GM12878 (cell line): ENCODE measurements at regions not wholly inside any gene's neighbourhood (a gene's known extent, or its start where the extent isn't known, plus 50 kb on each side); places are given as distances from the start of the nearest gene placed in this dataset.

ENCODE experiments used
- ATAC-seq: fragments of 200-7000 bp; cut with Tn5 transposase; 3 replicates; pipeline ENCODE4 v1.9.1; 2020; ENCODE audit warnings: mild to moderate bottlenecking, moderate library complexity
- BruUV-seq: library from RNA; stranded (reverse); fragments of 400-500 nt; replicated peaks from 2 replicates; lab custom pipeline; 2021; lab: Mats Ljungman, UMichigan
- CTCF ChIA-PET: fragments of 300-600 bp; sonication (Branson Sonifier 250); formaldehyde crosslinking; extraction: SDS; loops from one replicate; lab custom pipeline; 2021; ENCODE audit warnings: inconsistent platforms; lab: Yijun Ruan, JAX
- POLR2A ChIA-PET: fragments of 350-600 bp; formaldehyde crosslinking; extraction: SDS; loops from one replicate; lab custom pipeline; 2021; ENCODE audit warnings: inconsistent platforms; lab: Charles Lee
- RAD21 ChIA-PET: fragments of 300-600 bp; sonication (Branson Sonifier 250); formaldehyde crosslinking; loops from one replicate; lab custom pipeline; 2023; ENCODE audit warnings: antibody characterized with exemption; ENCODE audit not compliant: unreplicated experiment; lab: Charles Lee
- SMC1A ChIA-PET: fragments of 300-600 bp; sonication (Branson Sonifier 250); formaldehyde crosslinking; loops from one replicate; lab custom pipeline; 2023; ENCODE audit not compliant: unreplicated experiment, uncharacterized antibody; lab: Charles Lee
- DNase-seq: peaks from one replicate; pipeline ENCODE4 v3.0.0-alpha.2; 2011; ENCODE audit warnings: low read depth, low spot score
- FAIRE-seq: peaks from 3 replicates; lab custom pipeline; 2011; peaks lifted over from hg19 to GRCh38; lab: Jason Lieb, UNC
- H2AFZ ChIP-seq: 2 replicates; pipeline ENCODE4 v1.6.0; 2011; ENCODE audit warnings: low read depth, low read length, control low read depth; ENCODE audit not compliant: control insufficient read depth
- H3K27ac ChIP-seq: 2 replicates; pipeline ENCODE4 v1.5.1; 2011; ENCODE audit warnings: control low read depth; ENCODE audit not compliant: control insufficient read depth, insufficient read depth
- H3K27me3 ChIP-seq, 2 experiments: replicated peaks in 1 of 2; 2 replicates each; pipeline versions ENCODE4 v1.6.0 to v1.6.1; 2011; ENCODE audit warnings: low read length in 1 of 2; ENCODE audit not compliant: control insufficient read depth in 2 of 2, insufficient read depth in 2 of 2
- H3K36me3 ChIP-seq, 2 experiments: 2 replicates each; pipeline ENCODE4 v1.5.1; 2011; ENCODE audit warnings: low read length in 1 of 2; ENCODE audit not compliant: control insufficient read depth in 2 of 2, insufficient read depth in 2 of 2
- H3K4me1 ChIP-seq: 2 replicates; pipeline ENCODE4 v1.6.1; 2011; ENCODE audit warnings: mild to moderate bottlenecking, low read length, moderate library complexity, mixed read lengths; ENCODE audit not compliant: control insufficient read depth, insufficient read depth
- H3K4me2 ChIP-seq: 2 replicates; pipeline ENCODE4 v1.6.0; 2011; ENCODE audit warnings: control low read depth; ENCODE audit not compliant: control insufficient read depth, insufficient read depth
- H3K4me3 ChIP-seq: fragments of 200-600 bp; sonication (generic); 2 replicates; pipeline ENCODE4 v1.5.1; 2016
- H3K79me2 ChIP-seq: 2 replicates; pipeline ENCODE4 v1.6.0; 2011; ENCODE audit warnings: low read length; ENCODE audit not compliant: control insufficient read depth, insufficient read depth
- H3K9ac ChIP-seq: 2 replicates; pipeline ENCODE4 v1.8.0; 2011; ENCODE audit warnings: low read length, control low read depth, mixed read lengths; ENCODE audit not compliant: control insufficient read depth, insufficient read depth
- H3K9me3 ChIP-seq: replicated peaks from 3 replicates; pipeline ENCODE4 v1.5.1; 2011; ENCODE audit warnings: mild to moderate bottlenecking, low read length; ENCODE audit not compliant: control insufficient read depth, insufficient read depth
- H4K20me1 ChIP-seq: 2 replicates; pipeline ENCODE4 v1.6.0; 2011; ENCODE audit not compliant: control insufficient read depth, insufficient read depth
- ATF3 ChIP-seq: IDR thresholded peaks from 2 replicates; pipeline ENCODE4 v1.6.1; 2011; ENCODE audit warnings: low read depth, mild to moderate bottlenecking, low read length, moderate library complexity, borderline replicate concordance; ENCODE audit errors: extremely low read depth
- BACH1 ChIP-seq: fragments of 450-650 bp; IDR thresholded peaks from 2 replicates; pipeline ENCODE4 v1.6.1; 2017; ENCODE audit warnings: mild to moderate bottlenecking, borderline replicate concordance
- CEBPB ChIP-seq, 2 experiments: fragments of 150-350 bp in 1 of 2; IDR thresholded peaks; 2 replicates each; pipeline ENCODE4 v1.6.1; 2012 to 2014; ENCODE audit warnings: low read depth in 2 of 2, low read length in 2 of 2, borderline replicate concordance in 1 of 2, inconsistent platforms in 1 of 2
- ESRRA ChIP-seq: IDR thresholded peaks from 2 replicates; pipeline ENCODE4 v1.6.1; 2012; ENCODE audit warnings: mild to moderate bottlenecking, low read length, improper control_type of control experiment
- FOXM1 ChIP-seq: IDR thresholded peaks from 2 replicates; pipeline ENCODE4 v1.6.1; 2012; ENCODE audit warnings: low read depth, mild to moderate bottlenecking, inconsistent platforms, low read length, moderate library complexity
- GATAD2B ChIP-seq: fragments of 450-650 bp; conservative IDR thresholded peaks from 2 replicates; pipeline ENCODE4 v1.6.1; 2017; ENCODE audit warnings: low read depth, mild to moderate bottlenecking, moderate library complexity
- IRF5 ChIP-seq: fragments of 450-650 bp; IDR thresholded peaks from 2 replicates; pipeline ENCODE4 v1.6.1; 2017; ENCODE audit warnings: borderline replicate concordance
- MLLT1 ChIP-seq: fragments of 450-650 bp; IDR thresholded peaks from 2 replicates; pipeline ENCODE4 v1.6.1; 2016; ENCODE audit warnings: mild to moderate bottlenecking
- PAX5 ChIP-seq: IDR thresholded peaks from 2 replicates; pipeline ENCODE4 v1.6.1; 2011; ENCODE audit warnings: low read depth, low read length, borderline replicate concordance
- POLR2AphosphoS2 ChIP-seq: IDR thresholded peaks from 2 replicates; pipeline ENCODE4 v1.6.1; 2011; ENCODE audit warnings: low read depth, mild to moderate bottlenecking, low read length, improper control_type of control experiment, moderate library complexity
- RELA ChIP-seq: fragments of 450-650 bp; IDR thresholded peaks from 2 replicates; pipeline ENCODE4 v1.8.0; 2014; ENCODE audit warnings: borderline replicate concordance; ENCODE audit not compliant: partially characterized antibody
- USF2 ChIP-seq: IDR thresholded peaks from 2 replicates; pipeline ENCODE4 v1.6.1; 2011; ENCODE audit warnings: low read depth, low read length, improper control_type of control experiment, borderline replicate concordance
- WGBS: methylation state at CpG from one replicate; pipeline ENCODE4 v1.1.6; 2016; ENCODE audit warnings: low lambda C conversion rate; ENCODE audit not compliant: insufficient replicate concordance, insufficient coverage; ENCODE audit errors: missing lambda C conversion rate; 5-methylcytosine and 5-hydroxymethylcytosine counted together
- in situ Hi-C: fragments of 300-500 bp; cut with MboI; formaldehyde crosslinking; loops from 9 replicates; pipeline ENCODE4 v1.14.3; 2018; ENCODE audit warnings: mixed read lengths
- intact Hi-C: fragments of 100-400 bp; cut with micrococcal nuclease; formaldehyde crosslinking; loops from one replicate; pipeline ENCODE4 v1.14.2; 2022; ENCODE audit not compliant: unreplicated experiment

- no TSS peak for BruUV-seq
- no peaks in the 10 kb centered on the region for H3K36me3 ChIP-seq
- 0% methylated on average over 3 of the region's 3 CpGs for WGBS
These were observed 192.3 kb upstream of the BCHE start for GRCh38 chr3:166029507-166029906.

More at GRCh38 chr3:166029507-166029906, 192.3 kb upstream of the BCHE start:
- Histone ChIP-seq H3K4me3 (no peak overlapping the region), H3K4me2 (no peak overlapping the region), H3K27me3 (no peaks in the 10 kb centered on the region), H3K9me3 (no peaks in the 10 kb centered on the region), H3K4me1 (no peaks in the 10 kb centered on the region), H3K27ac (no peak overlapping the region), H4K20me1 (no peaks in the 10 kb centered on the region), H3K79me2 (no peaks in the 10 kb centered on the region), H2AFZ (no peak overlapping the region), H3K9ac (no peak overlapping the region)
- intact Hi-C loops = no loop called here
- POLR2A ChIA-PET = no interaction called here
- in situ Hi-C loops = no loop called here
- SMC1A ChIA-PET = no interaction called here
- ATAC-seq (no peak), DNase-seq (no peak), FAIRE-seq (no peak)
- no peak for TF ChIP-seq FOXM1
- TF ChIP-seq CEBPB (IDR thresholded peaks at IDR 0.05; ENCODE audit: borderline replicate concordance in 1 of 2, low read depth in 2 of 2, low read length in 2 of 2) = no peak
- TF ChIP-seq PAX5 = no peak
- TF ChIP-seq MLLT1 = no peak
- TF ChIP-seq USF2 = no peak
- no peak for TF ChIP-seq POLR2AphosphoS2
- TF ChIP-seq BACH1 = no peak
- TF ChIP-seq ESRRA = no peak
- no peak for TF ChIP-seq RELA
- TF ChIP-seq GATAD2B = no peak
- no peak for TF ChIP-seq ATF3
- no peak for TF ChIP-seq IRF5
- CTCF ChIA-PET = no interaction called here
- RAD21 ChIA-PET = no interaction called here
